ENCODE measurements at regions not wholly inside any gene's neighbourhood (a gene's known extent, or its start where the extent isn't known, plus 50 kb on each side); places are given as distances from the start of the nearest gene placed in this dataset.

- peak; percentile 52 for ATAC-seq
- intact Hi-C loops (cut with DNase I): no loop called here
Measured at GRCh38 chr2:56681659-56682396, 498.0 kb downstream of the CCDC85A start.

GRCh38 chr2:56682397-56682760 lies 498.6 kb downstream of the CCDC85A start:
- DNase-seq (ENCODE audit: missing footprints) (no peak), ATAC-seq (no peak)
- intact Hi-C loops (cut with DNase I): no loop called here

More at GRCh38 chr2:56681659-56682396, 498.0 kb downstream of the CCDC85A start:
- DNase-seq (ENCODE audit: missing footprints): no peak

- intact Hi-C loops (cut with DNase I): no loop called here
- no peak for DNase-seq (ENCODE audit: missing footprints)
- ATAC-seq: no peak
Measured at GRCh38 chr2:56684327-56684726, 500.5 kb downstream of the CCDC85A start.

- intact Hi-C loops (cut with DNase I): no loop called here
- no peak for ATAC-seq
- no peak for DNase-seq (ENCODE audit: missing footprints)
Measured at GRCh38 chr2:56685205-56685604, 501.4 kb downstream of the CCDC85A start.

- no peak for ATAC-seq
- no peak for DNase-seq (ENCODE audit: missing footprints)
- intact Hi-C loops (cut with DNase I): no loop called here
Measured at GRCh38 chr2:56687169-56687568, 503.4 kb downstream of the CCDC85A start.

GRCh38 chr2:56688661-56689060 lies 504.9 kb downstream of the CCDC85A start:
- ATAC-seq: no peak
- DNase-seq (ENCODE audit: missing footprints): no peak
- intact Hi-C loops (cut with DNase I): no loop called here

- DNase-seq (ENCODE audit: missing footprints) (no peak), ATAC-seq (no peak)
- intact Hi-C loops (cut with DNase I): no loop called here
Measured at GRCh38 chr2:56693501-56693900, 509.7 kb downstream of the CCDC85A start.

- intact Hi-C loops (cut with DNase I): no loop called here
- DNase-seq (ENCODE audit: missing footprints) (no peak), ATAC-seq (no peak)
Measured at GRCh38 chr2:56703001-56703400, 519.2 kb downstream of the CCDC85A start.

GRCh38 chr2:56705713-56706112 lies 521.9 kb downstream of the CCDC85A start:
- no peak for DNase-seq (ENCODE audit: missing footprints)
- intact Hi-C loops (cut with DNase I): no loop called here
- no peak for ATAC-seq

- DNase-seq (ENCODE audit: missing footprints) (no peak), ATAC-seq (no peak)
- intact Hi-C loops (cut with DNase I): no loop called here
Measured at GRCh38 chr2:56707218-56707617, 523.4 kb downstream of the CCDC85A start.

GRCh38 chr2:56707650-56708049 lies 523.9 kb downstream of the CCDC85A start:
- intact Hi-C loops (cut with DNase I): no loop called here
- DNase-seq (ENCODE audit: missing footprints): no peak
- no peak for ATAC-seq

GRCh38 chr2:56709181-56709580 lies 525.4 kb downstream of the CCDC85A start:
- ATAC-seq: no peak
- intact Hi-C loops (cut with DNase I): no loop called here

GRCh38 chr2:56713161-56713676 lies 529.4 kb downstream of the CCDC85A start:
- DNase-seq (ENCODE audit: missing footprints): no peak
- no peak for ATAC-seq
- intact Hi-C loops (cut with DNase I): no loop called here

More at GRCh38 chr2:56709181-56709580, 525.4 kb downstream of the CCDC85A start:
- no peak for DNase-seq (ENCODE audit: missing footprints)

- intact Hi-C loops (cut with DNase I): no loop called here
- no peak for ATAC-seq
Measured at GRCh38 chr2:56713978-56714377, 530.2 kb downstream of the CCDC85A start.

GRCh38 chr2:56714400-56714799 lies 530.6 kb downstream of the CCDC85A start:
- no peak for ATAC-seq
- no peak for DNase-seq (ENCODE audit: missing footprints)
- intact Hi-C loops (cut with DNase I): no loop called here

More at GRCh38 chr2:56713978-56714377, 530.2 kb downstream of the CCDC85A start:
- no peak for DNase-seq (ENCODE audit: missing footprints)

GRCh38 chr2:56715683-56716082 lies 531.9 kb downstream of the CCDC85A start:
- DNase-seq (ENCODE audit: missing footprints) (no peak), ATAC-seq (no peak)
- intact Hi-C loops (cut with DNase I): no loop called here

- ATAC-seq: no peak
- no peak for DNase-seq (ENCODE audit: missing footprints)
- intact Hi-C loops (cut with DNase I): no loop called here
Measured at GRCh38 chr2:56718413-56718812, 534.6 kb downstream of the CCDC85A start.

- ATAC-seq (no peak), DNase-seq (ENCODE audit: missing footprints) (no peak)
- intact Hi-C loops (cut with DNase I): no loop called here
Measured at GRCh38 chr2:56729212-56729611, 545.4 kb downstream of the CCDC85A start.

GRCh38 chr2:56732946-56733345 lies 549.2 kb downstream of the CCDC85A start:
- intact Hi-C loops (cut with DNase I): no loop called here
- DNase-seq (ENCODE audit: missing footprints) (no peak), ATAC-seq (no peak)

- intact Hi-C loops (cut with DNase I): no loop called here
- ATAC-seq: no peak
- no peak for DNase-seq (ENCODE audit: missing footprints)
Measured at GRCh38 chr2:56739413-56739812, 555.6 kb downstream of the CCDC85A start.

- intact Hi-C loops (cut with DNase I): no loop called here
- peak; percentile 82 for ATAC-seq
- peak; percentile 43 for DNase-seq (ENCODE audit: missing footprints)
Measured at GRCh38 chr2:56741601-56742102, 557.9 kb downstream of the CCDC85A start.
